ENCODE measurements at regions not wholly inside any gene's neighbourhood (a gene's known extent, or its start where the extent isn't known, plus 50 kb on each side); places are given as distances from the start of the nearest gene placed in this dataset.

- TF ChIP-seq EZH2 (IDR thresholded peaks at IDR 0.05; ENCODE audit: low read depth) = no peak
- TF ChIP-seq CTCF (conservative IDR thresholded peaks at IDR 0.05) = no peak
Measured at GRCh38 chr1:62951428-62951827, 167.5 kb downstream of the ATG4C start.
